Loucy (cell line): ENCODE measurements at regions not wholly inside any gene's neighbourhood (a gene's known extent, or its start where the extent isn't known, plus 50 kb on each side); places are given as distances from the start of the nearest gene placed in this dataset.

ENCODE experiments used
- H2AFZ ChIP-seq: fragments of 200-600 bp; sonication (generic); 2 replicates; pipeline ENCODE4 v1.6.0; 2016; ENCODE audit warnings: antibody characterized with exemption, mild to moderate bottlenecking, low read length, moderate library complexity
- H3F3A ChIP-seq: fragments of 200-600 bp; 2 replicates; pipeline ENCODE4 v1.6.0; 2016; ENCODE audit warnings: antibody characterized with exemption, low read depth, mild to moderate bottlenecking
- H3K27me3 ChIP-seq: fragments of 200-600 bp; sonication (generic); 2 replicates; pipeline ENCODE4 v1.6.1; 2014; ENCODE audit warnings: low read length, mild to moderate bottlenecking; ENCODE audit not compliant: insufficient read depth, poor library complexity, severe bottlenecking
- H3K36me3 ChIP-seq: fragments of 200-600 bp; sonication (generic); 2 replicates; pipeline ENCODE4 v1.6.1; 2016; ENCODE audit warnings: low read length; ENCODE audit not compliant: insufficient read depth
- H3K4me1 ChIP-seq: fragments of 200-600 bp; sonication (generic); 2 replicates; pipeline ENCODE4 v1.5.1; 2014; ENCODE audit warnings: low read length, mild to moderate bottlenecking; ENCODE audit not compliant: insufficient read depth, poor library complexity, severe bottlenecking
- H3K4me2 ChIP-seq: fragments of 200-600 bp; sonication (generic); 2 replicates; pipeline ENCODE4 v1.6.0; 2014; ENCODE audit warnings: antibody characterized with exemption, low read length, low read depth, mild to moderate bottlenecking; ENCODE audit not compliant: poor library complexity, severe bottlenecking
- H3K4me3 ChIP-seq: fragments of 200-600 bp; sonication (generic); 2 replicates; pipeline ENCODE4 v1.5.1; 2014; ENCODE audit warnings: low read length, mild to moderate bottlenecking, mixed read lengths; ENCODE audit not compliant: poor library complexity, severe bottlenecking
- H3K79me2 ChIP-seq: fragments of 200-600 bp; sonication (generic); 2 replicates; pipeline ENCODE4 v1.6.1; 2014; ENCODE audit warnings: low read length; ENCODE audit not compliant: insufficient read depth
- H3K9ac ChIP-seq: fragments of 200-600 bp; sonication (generic); 2 replicates; pipeline ENCODE4 v1.6.0; 2014; ENCODE audit warnings: mild to moderate bottlenecking, low read depth, low read length, moderate library complexity; ENCODE audit not compliant: poor library complexity, severe bottlenecking
- H3K9me2 ChIP-seq: fragments of 200-600 bp; sonication (generic); replicated peaks from 2 replicates; pipeline ENCODE4 v1.6.1; 2016; ENCODE audit warnings: low read depth, low read length, mixed read lengths
- H3K9me3 ChIP-seq: fragments of 200-600 bp; sonication (generic); 2 replicates; pipeline ENCODE4 v1.6.1; 2014; ENCODE audit warnings: mild to moderate bottlenecking, antibody characterized with exemption, low read length, low read depth; ENCODE audit not compliant: insufficient read depth
- H4K20me1 ChIP-seq: fragments of 200-600 bp; sonication (generic); 2 replicates; pipeline ENCODE4 v1.6.0; 2014; ENCODE audit warnings: antibody characterized with exemption, low read length, mild to moderate bottlenecking; ENCODE audit not compliant: insufficient read depth, poor library complexity, severe bottlenecking
- EZH2phosphoT487 ChIP-seq: fragments of 200-600 bp; IDR thresholded peaks from 2 replicates; pipeline ENCODE4 v1.6.1; 2018; ENCODE audit warnings: antibody characterized with exemption, mild to moderate bottlenecking, moderate library complexity, borderline replicate concordance
- TF ChIP-seq, protein P1 (sequence below): fragments of 200-600 bp; sonication (generic); conservative IDR thresholded peaks from 2 replicates; pipeline ENCODE4 v1.5.1; 2014; ENCODE audit warnings: mild to moderate bottlenecking, antibody characterized with exemption, low read length

DNA sequence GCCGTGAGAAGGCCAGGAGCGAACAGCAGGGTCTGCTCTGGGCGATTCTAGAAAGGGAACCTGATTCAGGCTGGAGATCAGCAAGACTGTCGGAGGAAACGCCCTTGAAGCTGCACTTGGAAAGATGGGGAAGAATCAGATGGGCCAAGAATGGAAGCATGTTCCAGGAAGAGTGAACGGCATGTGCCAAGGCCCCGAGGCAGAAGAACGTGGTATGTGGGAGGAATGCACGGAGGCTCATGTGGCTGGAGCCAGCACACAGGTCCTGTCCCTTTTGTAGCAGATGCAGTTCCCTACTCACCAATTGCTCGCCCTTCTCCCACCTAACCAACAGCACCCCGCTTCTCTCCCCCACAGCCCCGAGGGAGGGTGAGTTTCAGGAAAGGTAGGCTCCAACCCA lies 180.6 kb downstream of the TFAP2C start:
- Histone ChIP-seq H3K79me2 (no peaks in the 10 kb centered on the region), H3F3A (no peaks in the 10 kb centered on the region), H3K9ac (no peak overlapping the region), H3K9me3 (no peaks in the 10 kb centered on the region; the same call in 1 of the 2 replicates), H3K4me3 (no peak overlapping the region), H3K4me1 (no peaks in the 10 kb centered on the region), H3K4me2 (no peak overlapping the region), H4K20me1 (no peaks in the 10 kb centered on the region), H3K27me3 (no peaks in the 10 kb centered on the region), H2AFZ (no peak overlapping the region), H3K9me2 (no peaks in the 10 kb centered on the region), H3K36me3 (no peaks in the 10 kb centered on the region)
- TF ChIP-seq, protein P1, sequence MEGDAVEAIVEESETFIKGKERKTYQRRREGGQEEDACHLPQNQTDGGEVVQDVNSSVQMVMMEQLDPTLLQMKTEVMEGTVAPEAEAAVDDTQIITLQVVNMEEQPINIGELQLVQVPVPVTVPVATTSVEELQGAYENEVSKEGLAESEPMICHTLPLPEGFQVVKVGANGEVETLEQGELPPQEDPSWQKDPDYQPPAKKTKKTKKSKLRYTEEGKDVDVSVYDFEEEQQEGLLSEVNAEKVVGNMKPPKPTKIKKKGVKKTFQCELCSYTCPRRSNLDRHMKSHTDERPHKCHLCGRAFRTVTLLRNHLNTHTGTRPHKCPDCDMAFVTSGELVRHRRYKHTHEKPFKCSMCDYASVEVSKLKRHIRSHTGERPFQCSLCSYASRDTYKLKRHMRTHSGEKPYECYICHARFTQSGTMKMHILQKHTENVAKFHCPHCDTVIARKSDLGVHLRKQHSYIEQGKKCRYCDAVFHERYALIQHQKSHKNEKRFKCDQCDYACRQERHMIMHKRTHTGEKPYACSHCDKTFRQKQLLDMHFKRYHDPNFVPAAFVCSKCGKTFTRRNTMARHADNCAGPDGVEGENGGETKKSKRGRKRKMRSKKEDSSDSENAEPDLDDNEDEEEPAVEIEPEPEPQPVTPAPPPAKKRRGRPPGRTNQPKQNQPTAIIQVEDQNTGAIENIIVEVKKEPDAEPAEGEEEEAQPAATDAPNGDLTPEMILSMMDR = no peak
- TF ChIP-seq EZH2phosphoT487 = no peak

DNA sequence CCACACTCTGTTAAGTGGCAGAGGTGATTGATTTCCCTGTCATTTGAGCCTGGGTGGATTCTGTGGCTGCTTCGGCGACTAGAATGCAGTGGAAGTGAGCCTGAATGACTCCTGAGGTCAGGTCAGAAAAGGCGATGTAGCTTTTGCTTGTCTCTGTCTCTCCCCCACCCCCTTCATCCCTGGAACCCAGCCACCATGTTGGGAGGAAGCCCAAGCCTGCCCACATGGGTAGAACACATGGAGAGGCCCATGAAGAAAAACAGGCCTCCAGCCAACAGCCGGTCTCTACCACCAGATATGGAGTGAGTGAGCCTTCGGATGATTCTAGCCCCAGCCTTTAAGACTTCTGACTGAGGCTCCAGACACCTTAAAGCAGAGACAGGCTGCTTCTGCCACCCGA lies 181.0 kb downstream of the TFAP2C start:
- Histone ChIP-seq H3K4me1 (no peaks in the 10 kb centered on the region), H4K20me1 (no peaks in the 10 kb centered on the region), H3F3A (no peaks in the 10 kb centered on the region), H3K4me2 (no peak overlapping the region), H3K36me3 (no peaks in the 10 kb centered on the region), H3K9me3 (no peaks in the 10 kb centered on the region; the same call in 1 of the 2 replicates), H2AFZ (no peak overlapping the region), H3K4me3 (no peak overlapping the region), H3K79me2 (no peaks in the 10 kb centered on the region), H3K27me3 (no peaks in the 10 kb centered on the region), H3K9ac (no peak overlapping the region), H3K9me2 (no peaks in the 10 kb centered on the region)
- TF ChIP-seq, protein P1 = no peak
- no peak for TF ChIP-seq EZH2phosphoT487

DNA sequence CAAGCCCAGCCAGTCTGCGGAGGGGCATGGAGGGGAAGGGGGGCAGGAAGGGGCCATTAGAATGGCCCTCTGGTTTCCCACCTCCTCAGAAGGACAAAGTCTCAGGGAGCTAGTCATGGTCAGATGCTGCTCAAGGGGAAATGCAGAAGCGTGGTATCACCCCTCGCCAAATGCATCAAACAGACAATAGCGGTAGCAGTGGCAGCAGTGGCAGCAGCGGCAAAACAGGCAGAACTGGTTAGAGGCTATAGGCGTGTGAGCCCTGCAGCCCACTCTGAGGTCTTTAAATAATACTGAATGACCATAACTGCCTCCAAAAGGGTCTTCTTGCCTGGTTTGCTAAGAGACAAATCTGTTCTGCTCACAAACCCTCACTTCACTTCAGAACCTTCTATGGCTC lies 186.7 kb downstream of the TFAP2C start:
- TF ChIP-seq EZH2phosphoT487 = no peak
- TF ChIP-seq, protein P1 = no peak
- no peak overlapping the region for H3K4me2 ChIP-seq
- no peak overlapping the region for H2AFZ ChIP-seq
- H3K79me2 ChIP-seq = no peaks in the 10 kb centered on the region
- no peaks in the 10 kb centered on the region for H3K36me3 ChIP-seq
- H3F3A ChIP-seq = no peaks in the 10 kb centered on the region
- no peaks in the 10 kb centered on the region for H3K27me3 ChIP-seq
- no peaks in the 10 kb centered on the region for H3K9me3 ChIP-seq
- no peaks in the 10 kb centered on the region for H4K20me1 ChIP-seq
- no peaks in the 10 kb centered on the region for H3K4me1 ChIP-seq
- H3K9ac ChIP-seq = no peak overlapping the region
- H3K9me2 ChIP-seq = no peaks in the 10 kb centered on the region
- no peak overlapping the region for H3K4me3 ChIP-seq
